HT-29 (cell line): ENCODE measurements at regions not wholly inside any gene's neighbourhood (a gene's known extent, or its start where the extent isn't known, plus 50 kb on each side); places are given as distances from the start of the nearest gene placed in this dataset.

Experiments
- DNase-seq: peaks from one replicate; pipeline ENCODE4 v3.0.0-alpha.2; 2015; ENCODE audit warnings: low spot score

DNA sequence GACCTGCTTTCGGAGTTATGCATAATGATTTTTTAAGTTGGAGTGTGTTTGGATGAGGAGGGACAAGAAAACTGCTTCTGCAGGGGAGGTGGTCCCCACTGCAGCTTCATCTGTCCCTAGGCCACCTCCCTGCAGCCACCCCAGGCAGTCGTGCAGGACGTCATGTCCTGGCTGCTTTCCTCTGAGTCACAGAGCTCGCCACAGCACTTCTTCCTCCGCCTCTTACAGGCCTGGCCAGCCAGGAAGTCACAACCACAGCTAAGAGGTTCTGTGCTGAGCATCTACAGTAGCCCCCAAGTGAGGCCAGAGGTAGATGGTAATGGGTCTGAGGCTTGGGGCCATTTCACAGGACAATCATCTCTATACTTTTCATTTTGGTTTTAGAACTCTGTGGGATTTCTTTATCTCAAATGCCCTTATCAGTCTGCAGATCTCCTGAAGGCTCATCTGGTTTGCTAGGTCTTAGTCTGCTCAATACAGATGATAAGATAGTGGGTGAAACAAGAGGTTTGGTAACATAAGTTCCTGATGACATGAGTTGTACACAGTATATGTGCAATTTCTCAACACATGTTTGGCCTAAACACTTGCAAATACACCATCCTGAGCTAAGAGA lies 106.4 kb downstream of the ARF6 start:
- DNase-seq: peak; percentile 59

- DNase-seq: no peak
Measured at GRCh38 chr14:49999826-50000379, 107.0 kb downstream of the ARF6 start.

DNA sequence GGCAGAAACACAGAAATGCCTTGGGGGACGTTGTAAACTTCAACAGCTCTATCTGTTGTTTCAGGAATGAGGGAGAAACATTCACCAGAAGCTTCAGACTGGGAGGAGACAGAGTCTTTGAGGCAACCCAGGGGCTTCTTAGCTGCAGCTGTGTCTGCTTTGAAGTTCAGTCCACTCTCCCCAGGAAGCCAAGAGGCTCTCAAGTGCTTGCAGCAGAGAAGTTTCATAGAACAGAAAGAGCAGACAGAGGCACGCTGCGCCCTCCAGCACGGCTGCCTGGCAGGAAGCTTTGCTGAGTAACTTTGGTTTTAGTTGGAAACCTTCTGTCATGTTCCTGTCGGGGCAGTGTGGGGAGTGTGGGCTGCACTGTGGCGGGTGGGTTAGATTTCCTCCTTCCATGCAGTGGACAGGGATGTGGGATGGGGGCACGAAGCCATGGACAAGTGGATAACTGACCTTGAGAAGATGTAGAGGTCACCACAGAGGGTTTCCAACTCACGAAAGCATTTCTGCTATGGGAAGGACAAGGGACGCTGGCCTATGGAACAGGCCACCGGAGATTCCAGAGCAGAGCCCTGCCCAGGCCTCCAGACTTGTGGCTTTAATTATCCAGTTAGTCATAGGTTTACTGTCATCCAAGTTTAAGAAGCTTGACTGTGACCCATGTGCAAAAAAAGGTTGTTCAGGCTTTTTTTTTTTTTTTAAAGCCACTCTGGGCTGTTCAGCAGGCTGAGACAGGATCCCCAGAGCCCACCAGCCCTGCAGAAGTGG lies 107.7 kb downstream of the ARF6 start:
- peak; percentile 75 for DNase-seq

- peak; percentile 85 for DNase-seq
Measured at GRCh38 chr14:50001151-50001998, 108.5 kb downstream of the ARF6 start.

DNA sequence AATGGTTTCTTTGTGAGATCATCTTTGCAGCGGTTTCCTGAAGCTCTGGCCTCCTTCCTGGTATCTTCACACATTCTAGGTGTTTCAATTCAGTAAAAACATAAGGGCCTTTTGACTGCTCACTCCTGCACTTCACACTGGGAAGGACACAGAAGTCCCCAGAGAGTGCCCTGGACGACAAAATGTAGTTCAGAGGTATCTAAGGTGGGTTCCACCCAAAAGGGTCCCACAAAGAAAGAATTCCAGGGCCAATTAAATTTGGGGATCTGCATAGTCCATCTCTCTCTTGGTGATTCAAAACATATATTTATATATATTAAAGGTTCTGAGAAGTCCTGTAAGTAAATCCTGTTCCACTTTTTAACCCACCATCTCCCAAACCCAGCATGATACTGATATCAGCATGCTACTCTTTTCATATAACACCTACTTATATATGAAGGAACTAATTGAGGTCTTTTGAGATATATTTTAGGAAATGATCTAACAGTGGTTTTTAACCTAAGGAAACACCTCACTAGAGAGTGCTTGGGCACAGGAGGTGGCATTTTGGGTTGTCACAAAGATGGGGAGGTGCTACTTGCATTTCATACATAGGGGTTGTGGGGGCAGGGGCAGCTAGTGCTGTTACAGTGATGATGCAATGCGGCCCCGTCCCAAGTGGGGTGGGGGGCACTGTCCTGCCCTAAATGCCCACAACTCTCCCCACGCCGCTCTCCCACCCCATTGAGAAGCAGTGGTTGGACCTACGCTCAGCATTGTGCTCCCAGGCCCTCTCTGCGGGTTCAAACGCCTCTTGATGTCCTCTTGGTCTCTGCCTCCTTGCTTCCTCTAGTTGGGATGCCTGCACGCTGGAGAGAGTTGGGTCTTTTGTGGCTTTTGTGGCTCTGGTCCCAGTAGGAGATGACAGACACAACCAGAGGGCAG lies 109.4 kb downstream of the ARF6 start:
- DNase-seq: peak; percentile 34

GRCh38 chr14:50002926-50003212 lies 110.0 kb downstream of the ARF6 start:
- DNase-seq: no peak

GRCh38 chr14:50003213-50004021 lies 110.5 kb downstream of the ARF6 start:
- peak; percentile 81 for DNase-seq

GRCh38 chr14:50006141-50006540 lies 110.2 kb downstream of the VCPKMT start:
- DNase-seq: no peak

DNA sequence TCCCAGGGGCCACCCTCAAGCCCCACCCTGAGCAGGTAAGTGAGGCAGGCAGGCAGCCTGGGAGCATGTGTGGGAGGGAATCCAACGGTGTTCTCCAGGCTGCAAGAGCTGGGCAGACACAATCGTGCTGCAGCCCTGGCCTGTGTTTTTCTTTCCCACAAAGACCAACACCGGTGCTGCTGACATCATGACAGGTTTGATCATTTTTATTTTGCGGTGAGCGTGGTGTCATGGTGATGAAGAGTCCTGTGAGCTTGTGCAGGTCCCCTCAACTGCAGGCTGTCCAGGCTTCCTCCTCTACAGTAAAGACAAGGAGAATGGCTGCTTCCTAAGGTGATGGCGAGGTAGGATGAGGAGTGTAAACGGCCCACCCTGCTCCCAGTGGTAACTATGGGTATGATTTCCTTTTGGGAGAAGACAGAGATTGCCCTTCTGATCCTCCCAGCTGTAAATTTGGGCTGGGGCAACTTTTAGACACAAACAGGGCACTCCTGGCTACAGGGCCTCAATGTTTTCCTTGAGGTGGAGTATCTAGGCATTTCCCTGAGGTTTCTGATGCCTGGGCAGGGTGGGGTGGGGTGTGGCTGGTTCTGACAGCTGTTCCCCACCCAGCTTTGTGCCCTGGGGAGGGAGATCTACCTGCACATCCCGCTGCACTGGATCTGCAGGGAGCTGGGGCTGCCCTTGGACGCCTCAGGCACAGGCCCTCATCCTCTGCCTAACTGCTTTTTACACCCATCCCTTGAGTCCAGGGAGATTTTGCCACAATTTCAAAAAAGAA lies 109.1 kb downstream of the VCPKMT start:
- DNase-seq: peak; percentile 62

DNA sequence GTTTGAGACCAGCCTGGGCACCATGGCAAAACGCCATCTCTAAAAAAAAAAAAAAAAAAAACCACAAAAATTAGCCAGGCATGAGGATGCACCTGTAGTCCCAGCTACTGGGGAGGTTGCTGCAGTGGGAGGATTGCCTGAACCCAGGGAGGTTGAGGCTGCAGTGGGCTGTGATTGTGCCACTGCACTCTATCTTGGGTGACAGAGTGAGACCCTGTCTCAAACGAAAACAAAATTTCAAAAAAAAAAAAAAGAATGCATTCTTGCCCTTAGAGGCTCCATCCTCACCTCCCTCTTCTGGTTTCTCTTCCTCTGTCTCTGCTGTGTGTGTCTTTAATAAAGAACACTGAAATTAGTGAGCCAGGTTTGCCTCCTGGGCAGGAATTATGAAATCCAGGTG lies 107.8 kb downstream of the VCPKMT start:
- no peak for DNase-seq

DNA sequence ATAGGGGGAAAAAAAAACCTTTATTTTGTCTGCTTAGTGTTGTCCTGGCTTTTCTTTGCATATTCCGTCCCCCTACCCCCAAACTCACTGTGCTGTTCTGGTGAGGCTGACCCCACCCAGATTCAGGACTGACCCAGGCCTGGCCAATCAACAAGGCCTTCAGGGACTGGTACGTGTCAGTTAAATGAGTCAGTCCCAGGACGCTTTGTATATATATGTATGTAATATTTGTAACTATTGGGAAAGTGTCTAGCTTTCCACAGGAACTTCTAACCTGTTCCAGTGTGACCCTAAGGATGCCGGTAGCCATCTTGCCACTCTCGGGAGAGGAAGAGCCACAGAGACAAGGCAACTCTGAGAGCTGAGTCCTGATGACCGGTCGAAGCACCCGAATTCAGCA lies 107.4 kb downstream of the VCPKMT start:
- no peak for DNase-seq

DNA sequence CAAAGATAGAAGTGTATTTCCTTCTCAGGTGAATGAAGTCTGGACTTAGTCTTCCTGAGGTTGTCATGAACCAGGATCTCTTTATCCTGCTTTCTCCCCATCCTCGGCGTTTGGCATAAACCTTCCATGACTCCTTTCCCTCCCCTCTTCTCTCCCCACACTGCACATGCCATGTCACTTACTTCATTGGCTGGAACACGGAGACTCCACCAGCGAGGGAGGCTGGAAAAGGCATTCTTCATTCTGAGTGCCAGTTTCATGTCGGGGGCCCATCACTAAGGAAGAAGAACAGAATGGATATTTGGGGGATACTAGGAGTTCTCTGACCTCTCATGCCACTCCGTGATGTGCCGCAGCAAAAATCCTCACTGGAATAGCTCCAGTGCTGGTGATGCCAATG lies 105.6 kb downstream of the VCPKMT start:
- no peak for DNase-seq

GRCh38 chr14:50011242-50011641 lies 105.1 kb downstream of the VCPKMT start:
- DNase-seq: no peak

DNA sequence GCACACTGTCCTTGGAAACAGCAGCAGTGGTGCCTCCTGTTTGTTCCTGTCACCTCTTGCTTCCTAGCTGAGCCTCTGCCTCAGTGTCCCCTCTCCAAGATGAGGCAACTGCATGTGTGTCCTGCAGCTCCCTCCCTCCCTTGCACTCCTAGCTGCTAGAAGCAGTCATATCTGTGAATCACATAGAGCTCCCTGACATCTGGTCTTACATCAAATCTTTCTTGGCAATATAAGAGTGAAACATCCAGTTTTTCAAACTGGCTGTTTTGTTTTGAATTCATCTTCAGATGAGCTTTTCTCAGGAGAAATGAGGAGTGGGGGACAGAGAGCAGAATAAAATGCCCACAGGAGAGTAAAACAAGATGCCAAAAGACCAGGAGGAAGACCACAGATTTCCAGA lies 103.7 kb downstream of the VCPKMT start:
- DNase-seq: no peak

DNA sequence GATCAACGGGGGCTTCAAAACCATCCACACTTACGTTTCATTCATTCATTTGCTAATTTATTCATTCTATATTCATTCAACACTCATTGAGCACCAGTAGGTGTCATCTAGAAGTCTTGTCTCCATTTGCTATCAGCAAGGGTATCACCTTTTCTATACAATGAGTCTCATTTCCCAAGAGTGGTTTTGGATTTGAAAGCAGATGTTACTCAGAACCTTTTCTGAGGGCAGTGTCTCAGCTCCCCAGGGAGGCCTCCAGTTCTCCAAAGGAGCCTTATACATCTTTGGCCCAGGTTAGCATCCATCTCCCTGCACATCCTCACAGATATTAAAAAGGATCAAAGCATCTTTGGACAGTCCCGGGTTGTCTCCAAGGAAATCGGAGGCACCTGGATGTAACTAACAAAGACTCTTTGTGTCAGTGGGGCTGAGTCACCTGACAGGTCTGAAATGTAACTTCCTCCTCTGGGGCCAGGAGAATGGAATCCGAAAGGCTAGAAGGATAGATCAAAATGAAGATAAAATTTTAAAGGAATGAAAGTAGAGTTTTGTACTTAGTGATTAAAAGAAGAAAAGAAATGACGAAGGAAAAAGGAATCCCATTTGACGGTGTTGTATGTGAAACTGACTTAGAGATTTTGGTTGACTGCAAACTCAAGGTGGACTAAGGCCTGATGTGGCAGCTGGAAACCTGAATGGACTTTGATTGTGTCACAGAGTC lies 103.0 kb downstream of the VCPKMT start:
- peak; percentile 85 for DNase-seq

GRCh38 chr14:50013934-50014333 lies 102.4 kb downstream of the VCPKMT start:
- no peak for DNase-seq

- DNase-seq: no peak
Measured at GRCh38 chr14:50014809-50015430, 101.5 kb downstream of the VCPKMT start.

DNA sequence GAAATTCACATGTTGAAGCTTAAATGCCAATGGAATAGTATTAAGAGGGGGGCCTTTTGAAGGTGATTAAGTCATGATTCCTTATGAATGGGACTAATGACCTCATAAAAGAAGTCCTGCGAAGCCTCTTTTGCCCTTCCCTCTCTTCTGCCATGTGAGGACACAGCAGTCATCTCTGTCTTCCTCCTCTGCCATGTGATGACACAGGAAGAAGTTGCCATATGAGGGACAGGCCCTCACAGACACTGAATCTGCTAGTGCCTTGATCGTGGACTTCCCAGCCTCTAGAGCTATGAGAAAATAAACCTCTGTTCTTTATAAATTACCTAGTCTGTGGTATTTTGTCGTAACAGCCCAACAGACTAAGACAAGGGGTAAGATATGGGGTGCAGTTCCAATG lies 100.7 kb downstream of the VCPKMT start:
- DNase-seq: no peak
